ENCODE measurements at regions not wholly inside any gene's neighbourhood (a gene's known extent, or its start where the extent isn't known, plus 50 kb on each side); places are given as distances from the start of the nearest gene placed in this dataset.

GRCh38 chr12:83739607-83740006 lies 1052.9 kb downstream of the TMTC2 start:
- intact Hi-C loops (cut with micrococcal nuclease): no loop called here
- Mint-ChIP-seq H3K27me3 (ENCODE audit: low read depth in 2 of 2) (no peaks in the 10 kb centered on the region), H3K9me3 (peaks cover 12 to 31% of the 10 kb centered on the region in 2 donors), H3K4me3 (no peak overlapping the region), H3K27ac (no peak overlapping the region), H3K4me1 (no peaks in the 10 kb centered on the region), H3K36me3 (no peaks in the 10 kb centered on the region)
- ATAC-seq (no peak), DNase-seq (no peak)
- no peaks in the 10 kb centered on the region for H3K36me3 ChIP-seq (ENCODE audit: control insufficient read depth, insufficient read depth, low read length)
- H3K9me3 ChIP-seq (ENCODE audit: control insufficient read depth, insufficient read depth, low read length): peaks cover 13% of the 10 kb centered on the region
- H3K4me1 ChIP-seq (ENCODE audit: control insufficient read depth, insufficient read depth, low read length): no peaks in the 10 kb centered on the region
- H3K27me3 ChIP-seq (ENCODE audit: control insufficient read depth, insufficient read depth, low read length): no peaks in the 10 kb centered on the region
- no peak overlapping the region for H3K27ac ChIP-seq (ENCODE audit: low read length)
- 89% methylated on average over 3 of the region's 3 CpGs for WGBS (ENCODE audit: insufficient coverage)
- H3K4me3 ChIP-seq (ENCODE audit: low read length): no peak overlapping the region
- TF ChIP-seq CTCF (IDR thresholded peaks at IDR 0.05): no peak

- WGBS (ENCODE audit: insufficient coverage): 86% methylated on average over 3 of the region's 3 CpGs
- no peaks in the 10 kb centered on the region for H3K27me3 ChIP-seq (ENCODE audit: control insufficient read depth, insufficient read depth, low read length)
- no peak for DNase-seq
- H3K9me3 ChIP-seq (ENCODE audit: control insufficient read depth, insufficient read depth, low read length): peaks cover 10% of the 10 kb centered on the region
- no peaks in the 10 kb centered on the region for H3K4me1 ChIP-seq (ENCODE audit: control insufficient read depth, insufficient read depth, low read length)
- H3K4me3 ChIP-seq (ENCODE audit: low read length): no peak overlapping the region
- peaks cover 23% of the 10 kb centered on the region for H3K36me3 Mint-ChIP-seq
- intact Hi-C loops (cut with micrococcal nuclease): no loop called here
- no peak for ATAC-seq
- H3K27ac ChIP-seq (ENCODE audit: low read length): no peak overlapping the region
- H3K27ac Mint-ChIP-seq: no peak overlapping the region
- no peak for TF ChIP-seq CTCF (IDR thresholded peaks at IDR 0.05)
- no peaks in the 10 kb centered on the region for H3K4me1 Mint-ChIP-seq
- no peaks in the 10 kb centered on the region for H3K36me3 ChIP-seq (ENCODE audit: control insufficient read depth, insufficient read depth, low read length)
- H3K4me3 Mint-ChIP-seq: no peak overlapping the region
- H3K9me3 Mint-ChIP-seq: peaks cover 15 to 20% of the 10 kb centered on the region in 2 donors
- no peaks in the 10 kb centered on the region for H3K27me3 Mint-ChIP-seq (ENCODE audit: low read depth in 2 of 2)
Observed at GRCh38 chr12:83710851-83711250, 1024.1 kb downstream of the TMTC2 start.

- H3K9me3 Mint-ChIP-seq: peaks cover 13 to 18% of the 10 kb centered on the region in 2 donors
- H3K36me3 Mint-ChIP-seq: peaks cover 23% of the 10 kb centered on the region
Observed at GRCh38 chr12:83709899-83710298, 1023.2 kb downstream of the TMTC2 start.

More at GRCh38 chr12:83709899-83710298, 1023.2 kb downstream of the TMTC2 start:
- H3K4me1 Mint-ChIP-seq: no peaks in the 10 kb centered on the region
- Histone ChIP-seq H3K27me3 (ENCODE audit: control insufficient read depth, insufficient read depth, low read length) (no peaks in the 10 kb centered on the region), H3K36me3 (ENCODE audit: control insufficient read depth, insufficient read depth, low read length) (no peaks in the 10 kb centered on the region), H3K27ac (ENCODE audit: low read length) (no peak overlapping the region), H3K4me1 (ENCODE audit: control insufficient read depth, insufficient read depth, low read length) (no peaks in the 10 kb centered on the region), H3K4me3 (ENCODE audit: low read length) (no peak overlapping the region), H3K9me3 (ENCODE audit: control insufficient read depth, insufficient read depth, low read length) (peaks cover 14% of the 10 kb centered on the region)
- no peaks in the 10 kb centered on the region for H3K27me3 Mint-ChIP-seq (ENCODE audit: low read depth in 2 of 2)
- DNase-seq (no peak), ATAC-seq (no peak)
- no peak for TF ChIP-seq CTCF (IDR thresholded peaks at IDR 0.05)
- H3K27ac Mint-ChIP-seq: no peak overlapping the region
- H3K4me3 Mint-ChIP-seq: no peak overlapping the region
- intact Hi-C loops (cut with micrococcal nuclease): no loop called here

Data from natural killer cell (primary cell).